Lower leg skin (tissue), 4 donors: ENCODE measurements at regions not wholly inside any gene's neighbourhood (a gene's known extent, or its start where the extent isn't known, plus 50 kb on each side); places are given as distances from the start of the nearest gene placed in this dataset.

Experiments used
- DNase-seq, 2 donors: peaks; one replicate each; pipeline ENCODE4 v3.0.0-alpha.2; 2019; ENCODE audit warnings: low spot score in 2 of 2
- H3K4me3 ChIP-seq: fragments of 200-600 bp; sonication (generic); 2 replicates; pipeline ENCODE4 v1.5.1; 2017; ENCODE audit warnings: mild to moderate bottlenecking, low read depth; ENCODE audit not compliant: poor library complexity, severe bottlenecking
- POLR2A ChIP-seq, 2 donors: fragments of 450-650 bp; IDR thresholded peaks; one replicate each; pipeline ENCODE4 v1.6.1; 2016 to 2017; ENCODE audit warnings: antibody characterized with exemption in 2 of 2, mild to moderate bottlenecking in 1 of 2, moderate library complexity in 1 of 2
- WGBS, 2 donors: methylation state at CpG; one replicate each; pipeline ENCODE4 v1.1.5; 2018; 5-methylcytosine and 5-hydroxymethylcytosine counted together
- intact Hi-C: fragments of 100-400 bp; cut with DNase I; formaldehyde crosslinking; loops from one replicate; pipeline ENCODE4 v1.15.0; 2023; ENCODE audit warnings: low total_unique reads
- TF ChIP-seq, protein P1 (sequence below), 3 donors: fragments of 450-650 bp; IDR thresholded peaks; one replicate each; pipeline ENCODE4 v1.5.1; 2016; ENCODE audit warnings: antibody characterized with exemption in 3 of 3, mild to moderate bottlenecking in 3 of 3, moderate library complexity in 2 of 3

DNA sequence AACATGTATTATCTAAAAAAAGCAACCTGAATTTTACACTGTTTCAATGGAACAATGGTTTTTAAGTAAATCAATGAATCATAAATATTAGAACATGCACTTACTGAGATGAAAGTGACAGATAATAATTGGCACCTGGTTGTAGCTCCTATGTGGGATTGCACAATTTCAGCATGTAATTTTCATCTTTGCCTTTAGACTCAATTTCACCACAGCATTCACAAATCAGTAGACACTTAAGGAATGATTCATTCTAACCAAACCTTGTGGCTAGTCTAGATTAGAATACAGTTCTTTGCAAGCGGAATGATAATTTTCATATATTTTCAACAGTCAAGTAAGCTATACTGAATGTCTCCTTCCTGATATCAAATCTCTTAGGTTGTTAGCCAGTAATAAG, 853.4 kb downstream of the KCNT2 start:
- intact Hi-C loops, result no loop called here
- 78 to 84% methylated on average over 1 of the region's 1 CpG for WGBS, 2 donors
- DNase-seq, result no peak
- TF ChIP-seq, protein P1, sequence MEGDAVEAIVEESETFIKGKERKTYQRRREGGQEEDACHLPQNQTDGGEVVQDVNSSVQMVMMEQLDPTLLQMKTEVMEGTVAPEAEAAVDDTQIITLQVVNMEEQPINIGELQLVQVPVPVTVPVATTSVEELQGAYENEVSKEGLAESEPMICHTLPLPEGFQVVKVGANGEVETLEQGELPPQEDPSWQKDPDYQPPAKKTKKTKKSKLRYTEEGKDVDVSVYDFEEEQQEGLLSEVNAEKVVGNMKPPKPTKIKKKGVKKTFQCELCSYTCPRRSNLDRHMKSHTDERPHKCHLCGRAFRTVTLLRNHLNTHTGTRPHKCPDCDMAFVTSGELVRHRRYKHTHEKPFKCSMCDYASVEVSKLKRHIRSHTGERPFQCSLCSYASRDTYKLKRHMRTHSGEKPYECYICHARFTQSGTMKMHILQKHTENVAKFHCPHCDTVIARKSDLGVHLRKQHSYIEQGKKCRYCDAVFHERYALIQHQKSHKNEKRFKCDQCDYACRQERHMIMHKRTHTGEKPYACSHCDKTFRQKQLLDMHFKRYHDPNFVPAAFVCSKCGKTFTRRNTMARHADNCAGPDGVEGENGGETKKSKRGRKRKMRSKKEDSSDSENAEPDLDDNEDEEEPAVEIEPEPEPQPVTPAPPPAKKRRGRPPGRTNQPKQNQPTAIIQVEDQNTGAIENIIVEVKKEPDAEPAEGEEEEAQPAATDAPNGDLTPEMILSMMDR (IDR thresholded peaks at IDR 0.05), result no peak
- TF ChIP-seq POLR2A (IDR thresholded peaks at IDR 0.05), result no peak
- no peak overlapping the region for H3K4me3 ChIP-seq

DNA sequence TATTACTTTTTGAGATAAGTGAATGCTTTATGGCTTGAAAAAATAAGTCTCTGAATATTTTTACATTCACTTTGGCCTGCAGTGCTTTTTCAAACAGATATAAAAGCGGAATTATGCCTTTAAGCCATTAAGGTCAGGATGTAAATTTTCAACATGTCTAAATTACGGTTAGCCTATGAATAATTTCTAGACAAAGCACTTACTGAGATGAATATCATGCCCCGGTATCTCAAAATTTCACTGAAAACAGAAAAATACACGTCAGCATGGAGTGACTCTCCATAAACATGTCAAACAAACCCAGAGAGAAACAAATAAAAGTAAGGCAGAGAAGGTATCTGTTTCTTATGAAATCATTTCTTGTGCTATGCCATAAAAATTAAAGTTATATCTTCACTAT, 853.9 kb downstream of the KCNT2 start:
- no peak overlapping the region for H3K4me3 ChIP-seq
- WGBS, 2 donors, result 49 to 63% methylated on average over 4 of the region's 4 CpGs
- intact Hi-C loops, result no loop called here
- DNase-seq, result no peak
- TF ChIP-seq, protein P1 (IDR thresholded peaks at IDR 0.05), result no peak
- no peak for TF ChIP-seq POLR2A (IDR thresholded peaks at IDR 0.05)

DNA sequence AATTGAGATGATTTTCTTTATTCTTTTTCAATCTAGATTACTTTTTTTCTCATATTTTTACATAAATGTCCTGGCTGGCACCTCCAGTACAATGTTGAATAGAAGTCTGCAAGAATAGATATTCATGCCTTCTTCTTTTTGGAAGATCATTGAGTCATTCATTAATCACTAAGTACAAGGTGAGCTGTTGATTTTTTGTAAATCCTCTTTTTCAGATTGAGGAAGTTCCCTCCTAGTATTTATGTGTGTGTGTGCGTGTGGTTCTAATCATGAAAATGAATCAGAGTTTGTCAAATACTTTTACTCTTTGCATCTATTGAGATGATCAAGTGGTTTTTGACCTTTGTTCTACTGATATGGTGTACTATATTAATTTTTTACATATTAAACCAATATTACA, 859.3 kb downstream of the KCNT2 start:
- intact Hi-C loops, result loop anchor here (5.0 kb wide), 1 partner anchor 1372 kb away; no protein-coding TSS in a partner anchor
- TF ChIP-seq, protein P1 (IDR thresholded peaks at IDR 0.05), result no peak
- no peak for TF ChIP-seq POLR2A (IDR thresholded peaks at IDR 0.05)
- 78 to 83% methylated on average over 1 of the region's 1 CpG for WGBS, 2 donors
- DNase-seq, result no peak
- H3K4me3 ChIP-seq, result no peak overlapping the region

DNA sequence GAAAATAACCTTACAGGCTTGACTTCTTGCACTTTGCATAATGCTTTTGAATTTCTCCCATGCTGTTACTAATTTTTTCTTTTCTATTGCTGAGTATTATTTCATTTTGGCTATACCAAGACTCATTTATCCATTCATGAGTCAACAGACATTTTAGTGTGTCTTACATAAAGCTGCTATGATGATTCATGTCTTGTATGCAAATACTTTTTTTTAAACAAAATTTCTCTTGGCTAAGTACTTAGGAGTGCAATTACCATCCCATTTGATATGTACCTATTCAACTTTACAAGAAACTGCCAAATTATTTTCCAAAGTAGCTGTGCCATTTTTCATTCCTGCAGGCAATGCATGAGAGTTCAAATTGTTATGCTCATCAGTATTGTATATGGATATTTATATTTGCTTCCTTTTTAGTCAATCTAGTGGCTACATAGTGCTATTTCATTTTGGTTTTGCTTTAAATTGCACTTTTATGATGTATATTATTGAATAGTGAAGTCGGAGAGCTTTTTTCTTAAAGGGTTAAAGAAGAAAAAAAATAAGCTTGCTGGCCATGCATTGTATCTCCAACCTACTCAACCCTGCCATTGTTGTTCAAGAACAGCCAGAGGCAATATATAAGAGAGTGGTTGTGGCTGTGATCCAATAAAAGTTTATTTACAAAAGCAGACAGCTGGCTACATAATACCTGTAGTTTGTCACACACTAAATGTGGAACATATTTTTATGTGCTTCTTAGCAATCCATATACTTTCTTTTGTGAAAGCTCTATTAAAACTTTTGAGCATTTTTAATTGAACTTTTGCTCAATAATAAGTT, 862.8 kb downstream of the KCNT2 start:
- TF ChIP-seq, protein P1 (IDR thresholded peaks at IDR 0.05), result no peak
- no peak for TF ChIP-seq POLR2A (IDR thresholded peaks at IDR 0.05)
- H3K4me3 ChIP-seq, result no peak overlapping the region
- no peak for DNase-seq
- intact Hi-C loops, result loop anchor here (5.0 kb wide), 1 partner anchor 1368 kb away; no protein-coding TSS in a partner anchor
- 57 to 69% methylated on average over 1 of the region's 1 CpG for WGBS, 2 donors

DNA sequence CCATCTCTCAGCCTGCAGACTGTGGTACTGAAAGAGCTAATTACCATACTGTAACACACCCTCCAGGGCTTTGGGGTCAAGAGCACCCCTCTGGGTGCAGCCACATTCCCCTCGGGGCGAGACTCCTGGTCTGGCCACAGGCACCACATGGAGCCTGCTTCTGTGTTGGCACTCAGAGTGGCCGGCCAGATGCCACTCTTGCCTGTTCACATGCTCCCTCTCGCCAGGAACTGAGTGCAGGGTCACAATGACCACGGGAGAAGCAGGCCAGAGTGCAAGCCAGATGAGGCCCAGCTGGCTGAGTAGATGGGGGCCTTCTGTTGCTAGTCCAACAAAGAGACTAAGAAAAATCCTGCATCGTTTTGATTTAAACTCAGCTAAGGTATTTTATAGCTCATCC, 864.0 kb downstream of the KCNT2 start:
- no peak for DNase-seq
- TF ChIP-seq POLR2A (IDR thresholded peaks at IDR 0.05), result no peak
- TF ChIP-seq, protein P1 (IDR thresholded peaks at IDR 0.05), result no peak
- intact Hi-C loops, result no loop called here
- WGBS, 2 donors, result 89 to 90% methylated on average over 6 of the region's 6 CpGs
- H3K4me3 ChIP-seq, result no peak overlapping the region
